HG02610 (cell line): ENCODE measurements at regions not wholly inside any gene's neighbourhood (a gene's known extent, or its start where the extent isn't known, plus 50 kb on each side); places are given as distances from the start of the nearest gene placed in this dataset.
"Not testable (repeated sequence)": the region's sequence is repeated elsewhere in the genome, so short reads cannot be mapped to it uniquely, and the experiment has no call there.

Source experiments
- ATAC-seq: cut with Tn5 transposase; IDR thresholded peaks from one replicate; pipeline ENCODE4 v1.9.1; 2021; ENCODE audit warnings: mild to moderate bottlenecking, moderate library complexity; ENCODE audit not compliant: unreplicated experiment

DNA sequence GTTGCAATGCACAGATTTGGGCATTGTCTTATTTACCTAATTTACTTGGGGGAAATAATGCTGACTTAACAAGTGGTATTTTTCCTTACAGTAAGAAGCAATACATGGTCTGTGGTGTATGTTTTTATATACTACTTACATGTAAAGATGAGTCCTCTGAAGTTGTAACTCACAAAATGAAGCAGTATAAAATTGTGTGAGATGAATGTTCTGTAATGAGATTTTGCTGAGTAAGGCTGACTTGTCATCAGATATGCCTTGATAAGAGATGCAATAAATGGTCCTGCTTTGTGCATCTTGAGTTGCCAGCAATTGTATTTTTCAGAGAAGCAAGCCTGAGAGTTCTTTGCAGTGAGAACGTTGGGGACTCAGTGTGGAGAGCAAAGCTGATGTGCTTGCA lies 92.2 kb upstream of the GNAQ start:
- ATAC-seq, result no peak

- ATAC-seq, result no peak
Measured at GRCh38 chr9:78122631-78123030, 91.0 kb upstream of the GNAQ start.

DNA sequence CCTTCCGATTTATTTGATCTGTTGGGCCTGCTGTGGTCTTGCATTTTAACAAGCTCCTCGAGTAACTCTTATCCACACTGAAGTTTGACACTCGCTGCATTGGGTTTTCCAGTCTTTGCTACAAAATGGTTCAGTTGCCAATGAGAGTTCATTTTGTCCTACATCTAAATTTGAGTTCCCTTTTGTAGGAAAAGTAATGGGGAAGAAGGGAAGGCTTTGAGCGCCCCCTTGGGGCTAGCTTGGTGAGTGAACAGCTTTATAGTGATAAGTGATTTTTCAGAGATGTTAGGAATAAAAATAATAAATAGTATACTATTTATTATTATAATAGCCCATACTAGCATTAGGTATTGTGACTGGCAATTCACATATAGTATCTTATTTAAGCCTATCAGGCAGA lies 89.9 kb upstream of the GNAQ start:
- no peak for ATAC-seq

GRCh38 chr9:78118742-78119473 lies 87.3 kb upstream of the GNAQ start:
- peak; percentile 90 for ATAC-seq

DNA sequence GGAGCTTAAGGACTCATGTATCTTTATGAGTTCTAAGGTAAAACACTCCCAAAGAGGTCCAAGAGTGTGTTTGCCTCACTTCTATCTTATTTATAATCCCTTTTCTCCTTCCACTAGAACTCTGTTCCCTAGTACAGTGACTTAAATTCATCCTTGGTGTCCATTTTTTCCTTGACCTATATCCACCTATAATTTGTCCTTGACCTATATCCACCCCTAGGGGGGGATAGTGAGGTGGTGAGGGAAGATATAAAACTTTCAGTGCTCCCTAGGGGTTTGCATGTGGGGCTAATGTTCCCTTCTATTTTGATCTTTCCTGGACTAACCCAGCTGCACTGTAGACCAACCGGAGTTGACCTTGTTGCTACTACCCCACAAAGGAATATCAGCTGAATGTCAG lies 83.5 kb upstream of the GNAQ start:
- ATAC-seq, result no peak

- ATAC-seq, result no peak
Measured at GRCh38 chr9:78114581-78114980, 83.0 kb upstream of the GNAQ start.

DNA sequence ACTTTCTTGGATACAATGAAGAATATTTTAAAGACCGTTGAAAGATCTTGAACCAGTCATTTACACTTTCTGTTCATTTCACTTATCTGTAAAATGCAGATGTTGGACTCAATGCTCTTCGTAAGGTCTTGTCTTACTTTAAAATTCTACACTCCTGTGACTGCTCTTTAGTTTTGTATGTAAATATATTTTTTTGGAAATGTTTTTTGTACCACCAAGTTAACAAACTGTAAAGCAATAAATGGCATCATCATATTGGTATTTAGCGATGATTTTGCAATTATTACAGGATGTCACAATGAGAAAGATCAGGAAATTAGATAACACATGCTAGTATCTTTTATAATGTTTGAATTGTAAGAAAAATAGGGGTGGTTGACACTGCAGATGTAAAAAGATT lies 80.8 kb upstream of the GNAQ start:
- ATAC-seq, result no peak

DNA sequence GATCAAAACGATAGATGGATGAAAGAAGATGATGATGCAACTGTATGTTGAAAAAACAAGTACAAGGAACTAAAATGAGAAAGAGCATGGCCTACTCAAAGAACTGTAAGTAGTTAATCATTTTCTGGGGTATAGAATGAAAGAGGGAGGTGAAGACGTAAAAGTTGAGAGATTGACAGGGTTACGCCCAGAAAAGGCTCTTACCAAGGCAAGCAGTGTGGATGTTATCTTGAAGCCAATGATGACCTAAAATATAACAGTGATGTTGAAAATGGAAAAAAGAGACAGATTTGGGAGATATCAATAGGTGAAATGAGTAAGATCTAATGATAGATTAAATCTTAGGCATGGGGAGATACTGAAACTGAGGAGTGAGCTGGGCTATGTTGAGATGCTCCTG lies 80.4 kb upstream of the GNAQ start:
- ATAC-seq, result no peak

DNA sequence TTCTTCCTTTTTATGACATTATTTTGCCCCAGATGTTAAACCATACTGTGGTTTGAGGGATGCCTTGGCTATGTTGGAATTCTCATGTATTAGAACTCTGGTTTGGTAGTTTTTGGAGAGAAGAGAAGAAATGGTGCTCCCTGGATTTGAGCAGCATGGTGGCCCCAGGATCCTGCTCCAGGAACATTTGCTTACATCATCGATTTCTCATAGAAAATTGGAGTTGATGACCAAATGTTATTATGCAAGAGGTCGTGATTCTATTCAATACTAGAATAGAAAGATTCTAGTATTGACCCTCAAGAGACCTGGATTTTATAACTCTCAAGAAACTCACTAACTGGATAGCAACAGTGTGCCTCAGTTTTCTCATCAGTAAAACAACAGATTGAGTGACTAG lies 77.5 kb upstream of the GNAQ start:
- ATAC-seq, result no peak

- ATAC-seq, result not testable (repeated sequence)
Measured at GRCh38 chr9:78106586-78106985, 75.0 kb upstream of the GNAQ start.

- ATAC-seq, result peak; percentile 86
Measured at GRCh38 chr9:78103971-78104433, 72.4 kb upstream of the GNAQ start.

GRCh38 chr9:78101247-78101646 lies 69.6 kb upstream of the GNAQ start:
- ATAC-seq, result no peak

GRCh38 chr9:78097541-78097940 lies 65.9 kb upstream of the GNAQ start:
- no peak for ATAC-seq

GRCh38 chr9:78091731-78092130 lies 60.1 kb upstream of the GNAQ start:
- no peak for ATAC-seq

DNA sequence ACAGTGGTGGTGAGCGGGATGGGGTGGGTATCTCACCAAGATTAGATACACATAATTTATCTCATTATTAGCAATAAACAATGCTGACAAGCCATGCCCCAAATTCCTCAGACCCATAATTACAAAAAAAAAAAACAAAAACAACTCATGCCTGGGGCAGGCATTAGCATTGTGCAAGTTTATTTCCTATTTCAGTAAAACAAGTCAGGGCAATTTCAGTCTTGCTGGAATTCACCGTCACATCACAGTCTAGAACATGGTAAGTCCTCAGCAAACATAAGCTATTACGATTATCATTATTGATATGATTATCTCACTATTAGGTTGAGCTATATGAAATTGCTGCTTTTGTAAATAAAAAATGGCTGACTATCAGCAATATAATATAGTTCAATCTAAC lies 57.5 kb upstream of the GNAQ start:
- ATAC-seq, result no peak

DNA sequence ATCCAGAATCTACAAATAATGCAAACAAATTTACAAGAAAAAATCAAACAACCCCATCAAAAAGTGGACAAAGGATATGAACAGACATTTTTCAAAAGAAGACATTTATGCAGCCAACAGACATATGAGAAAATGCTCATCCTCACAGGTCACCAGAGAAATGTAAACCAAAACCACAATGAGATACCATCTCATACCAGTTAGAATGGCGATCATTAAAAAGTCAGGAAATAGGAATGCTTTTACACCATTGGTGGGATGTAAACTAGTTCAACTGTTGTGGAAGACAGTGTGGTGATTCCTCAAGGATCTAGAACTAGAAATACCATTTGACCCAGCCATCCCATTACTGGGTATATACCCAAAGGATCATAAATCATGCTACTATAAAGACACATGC lies 56.6 kb upstream of the GNAQ start:
- not testable (repeated sequence) for ATAC-seq
